ENCODE measurements at regions not wholly inside any gene's neighbourhood (a gene's known extent, or its start where the extent isn't known, plus 50 kb on each side); places are given as distances from the start of the nearest gene placed in this dataset.

DNA sequence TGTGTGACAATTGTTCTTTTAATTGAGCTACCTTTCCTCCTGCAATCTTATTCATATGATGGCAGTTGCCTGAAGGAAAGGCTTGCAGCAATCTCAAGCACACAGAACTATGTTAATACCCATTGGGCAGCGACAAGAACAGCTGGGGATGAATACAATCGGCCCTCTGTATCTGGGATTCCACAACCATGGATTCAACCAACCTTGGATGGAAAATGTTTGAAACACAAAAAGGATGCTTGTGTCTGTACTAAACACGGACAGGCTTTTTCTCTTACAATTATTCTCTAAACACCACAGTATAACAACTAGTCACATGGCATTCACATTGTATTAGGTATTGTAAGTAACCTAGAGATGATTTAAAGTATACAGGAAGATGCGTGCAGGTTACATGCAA, 256.1 kb upstream of the SIX2 start:
- TF ChIP-seq CTCF (IDR thresholded peaks at IDR 0.05) (no peak), POLR2A (IDR thresholded peaks at IDR 0.05) (no peak)
- H3K4me3 ChIP-seq, result no peak overlapping the region

DNA sequence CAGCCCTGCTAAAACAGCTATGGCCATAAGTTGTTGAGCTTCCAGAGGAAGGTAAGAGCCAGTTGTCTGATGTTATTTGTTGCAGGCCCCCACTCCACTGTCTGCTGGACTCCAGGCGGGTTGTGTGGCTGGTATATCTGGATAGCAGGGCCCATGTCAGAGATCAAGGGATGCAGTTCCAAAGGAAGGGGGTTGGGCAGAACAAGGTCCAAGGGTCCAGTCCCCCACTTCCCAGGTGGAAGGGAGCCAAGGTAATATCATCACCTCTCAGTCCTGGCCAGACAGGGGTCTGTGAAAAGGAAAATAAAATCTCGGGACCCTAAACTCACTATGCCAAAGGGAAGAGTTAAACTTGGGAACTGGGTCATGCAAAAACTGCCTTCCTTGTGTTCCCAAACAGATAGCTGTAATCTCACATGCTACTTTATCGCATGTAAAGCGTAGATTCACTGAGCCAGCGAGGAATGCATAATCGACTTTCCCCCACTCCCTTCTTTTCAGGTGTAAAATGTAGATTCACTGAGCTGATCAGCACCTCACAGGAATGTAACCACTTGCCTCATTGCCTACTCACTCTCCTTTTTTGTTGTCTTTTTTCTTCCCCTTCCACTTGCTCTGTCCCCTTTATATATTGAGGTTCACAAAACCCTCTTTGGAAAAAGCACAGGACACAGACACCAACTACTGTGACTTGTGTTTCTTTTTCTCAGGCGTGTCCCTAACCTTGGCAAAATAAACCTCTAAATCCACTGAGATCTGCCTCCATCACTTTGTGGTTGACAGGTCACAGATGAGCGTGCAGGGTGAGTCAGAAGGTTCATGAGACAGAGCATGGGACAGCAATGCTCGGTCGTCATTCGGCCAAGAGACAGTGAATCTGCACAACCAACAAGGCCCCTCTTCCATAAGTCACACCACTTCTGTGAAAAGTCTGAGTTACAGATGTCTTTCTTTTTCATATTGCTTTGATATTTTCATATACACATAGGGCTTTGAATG, 255.3 kb upstream of the SIX2 start:
- Histone ChIP-seq H3K9me3 (no peaks in the 10 kb centered on the region), H3K36me3 (no peaks in the 10 kb centered on the region), H3K4me3 (no peak overlapping the region), H3K4me1 (no peaks in the 10 kb centered on the region), H3K27me3 (no peaks in the 10 kb centered on the region), H3K27ac (no peak overlapping the region)
- DNase-seq, result no peak
- TF ChIP-seq POLR2A (IDR thresholded peaks at IDR 0.05) (no peak), CTCF (IDR thresholded peaks at IDR 0.05) (no peak)

More for the DNA sequence above, 256.1 kb upstream of the SIX2 start:
- H3K27me3 ChIP-seq, result no peaks in the 10 kb centered on the region
- no peaks in the 10 kb centered on the region for H3K36me3 ChIP-seq
- H3K4me1 ChIP-seq, result no peaks in the 10 kb centered on the region
- H3K9me3 ChIP-seq, result no peaks in the 10 kb centered on the region
- no peak overlapping the region for H3K27ac ChIP-seq
- DNase-seq, result no peak

- no peaks in the 10 kb centered on the region for H3K9me3 ChIP-seq
- H3K27me3 ChIP-seq, result no peaks in the 10 kb centered on the region
- H3K27ac ChIP-seq, result no peak overlapping the region
- no peak overlapping the region for H3K4me3 ChIP-seq
- TF ChIP-seq POLR2A (IDR thresholded peaks at IDR 0.05), result no peak
- TF ChIP-seq CTCF (IDR thresholded peaks at IDR 0.05), result no peak
- H3K36me3 ChIP-seq, result no peaks in the 10 kb centered on the region
- H3K4me1 ChIP-seq, result no peaks in the 10 kb centered on the region
- DNase-seq, result no peak
Measured at GRCh38 chr2:45263147-45263546, 253.9 kb upstream of the SIX2 start.

DNA sequence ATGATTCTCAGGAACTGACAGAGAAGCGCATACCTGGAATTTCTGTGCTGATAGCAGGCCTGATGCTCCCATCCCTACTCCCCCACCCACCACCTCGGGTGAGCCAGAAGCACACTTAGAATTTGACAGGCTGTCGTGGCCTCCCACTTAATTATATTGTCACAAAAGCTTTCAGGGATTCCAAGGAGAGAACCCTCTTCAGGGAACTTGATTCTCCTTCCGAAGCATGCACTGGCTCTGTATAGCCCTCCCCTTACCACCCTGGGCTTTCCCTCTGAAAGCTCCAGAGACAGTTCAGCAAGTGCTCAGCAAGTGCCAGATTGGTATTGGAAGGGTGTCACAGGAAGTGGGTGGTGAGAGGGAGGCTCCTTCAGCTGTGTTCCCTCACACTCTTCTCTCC, 252.5 kb upstream of the SIX2 start:
- no peaks in the 10 kb centered on the region for H3K36me3 ChIP-seq
- DNase-seq, result no peak
- no peak overlapping the region for H3K27ac ChIP-seq
- H3K9me3 ChIP-seq, result no peaks in the 10 kb centered on the region
- H3K27me3 ChIP-seq, result no peaks in the 10 kb centered on the region
- TF ChIP-seq CTCF (IDR thresholded peaks at IDR 0.05) (no peak), POLR2A (IDR thresholded peaks at IDR 0.05) (no peak)
- H3K4me1 ChIP-seq, result no peaks in the 10 kb centered on the region
- H3K4me3 ChIP-seq, result no peak overlapping the region

DNA sequence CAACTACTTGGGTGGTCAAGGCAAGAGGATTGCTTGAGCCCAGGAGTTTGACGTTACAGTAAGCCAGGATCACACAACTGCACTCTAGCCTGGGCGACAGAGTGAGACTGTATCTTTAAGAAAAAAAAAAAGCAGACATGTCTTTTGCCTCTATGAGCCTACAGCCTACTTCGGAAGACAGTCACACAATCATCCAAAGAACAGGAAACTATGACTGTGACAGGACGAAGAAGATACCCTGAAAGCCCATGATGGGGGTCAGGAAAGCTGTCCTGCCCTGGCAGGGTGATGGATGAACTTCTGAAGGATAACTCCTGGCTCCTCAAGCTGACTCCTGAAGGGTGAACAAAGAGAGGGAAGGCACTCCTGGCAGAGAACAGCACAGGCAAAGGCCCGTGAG, 251.7 kb upstream of the SIX2 start:
- no peak overlapping the region for H3K4me3 ChIP-seq
- H3K27me3 ChIP-seq, result no peaks in the 10 kb centered on the region
- H3K27ac ChIP-seq, result no peak overlapping the region
- H3K9me3 ChIP-seq, result no peaks in the 10 kb centered on the region
- no peaks in the 10 kb centered on the region for H3K36me3 ChIP-seq
- H3K4me1 ChIP-seq, result no peaks in the 10 kb centered on the region
- DNase-seq, result no peak
- no peak for TF ChIP-seq POLR2A (IDR thresholded peaks at IDR 0.05)
- no peak for TF ChIP-seq CTCF (IDR thresholded peaks at IDR 0.05)
